Naive thymus-derived CD8-positive, alpha-beta T cell (primary cell): ENCODE measurements at regions not wholly inside any gene's neighbourhood (a gene's known extent, or its start where the extent isn't known, plus 50 kb on each side); places are given as distances from the start of the nearest gene placed in this dataset.

Source experiments
- ATAC-seq, 2 donors: fragments of 150-1000 bp; cut with Tn5 transposase in 1 of 2; sonication (Bioruptor Pico), chemical (Tn5 transposase) in 1 of 2; 1 replicate in 1 of 2; 2 replicates in 1 of 2; pipeline ENCODE4 v1.10.0; 2021; ENCODE audit warnings: mild to moderate bottlenecking in 2 of 2, moderate library complexity in 2 of 2
- POLR2A ChIA-PET: fragments of 350-600 bp; sonication (Branson Sonifier 250); formaldehyde crosslinking; loops from one replicate; lab custom pipeline; 2021; ENCODE audit warnings: antibody characterized with exemption; lab: Charles Lee
- DNase-seq, 10 donors: peaks; one replicate each; pipeline versions ENCODE4 v3.0.0 to v3.0.0-alpha.2; 2020 to 2022
- H3K27ac Mint-ChIP-seq, 10 donors: one replicate each; pipeline ENCODE4 v1.8.0; 2020 to 2022; ENCODE audit warnings: mild to moderate bottlenecking in 10 of 10, mixed read lengths in 10 of 10, moderate library complexity in 4 of 10, inconsistent platforms in 1 of 10
- H3K27me3 Mint-ChIP-seq, 5 donors: one replicate each; pipeline ENCODE4 v1.8.0; 2021 to 2022; ENCODE audit warnings: mixed read lengths in 5 of 5
- H3K36me3 Mint-ChIP-seq, 3 donors: one replicate each; pipeline ENCODE4 v1.8.0; 2020 to 2022; ENCODE audit warnings: mixed read lengths in 3 of 3, mild to moderate bottlenecking in 2 of 3, inconsistent platforms in 1 of 3
- H3K4me1 Mint-ChIP-seq, 4 donors: one replicate each; pipeline ENCODE4 v1.8.0; 2021 to 2022; ENCODE audit warnings: mixed read lengths in 4 of 4
- H3K4me3 Mint-ChIP-seq, 10 donors: one replicate each; pipeline ENCODE4 v1.8.0; 2020 to 2022; ENCODE audit warnings: mild to moderate bottlenecking in 10 of 10, mixed read lengths in 10 of 10, moderate library complexity in 6 of 10, inconsistent platforms in 1 of 10
- H3K9me3 Mint-ChIP-seq, 9 donors: one replicate each; pipeline ENCODE4 v1.8.0; 2020 to 2022; ENCODE audit warnings: mixed read lengths in 9 of 9, mild to moderate bottlenecking in 3 of 9, inconsistent platforms in 1 of 9, moderate library complexity in 1 of 9

GRCh38 chr13:87355451-87355850, 315.7 kb upstream of the SLITRK5 start:
- Mint-ChIP-seq H3K4me3 (no peak overlapping the region), H3K9me3 (peaks cover 0 to 25% (median 18%) of the 10 kb centered on the region in 9 donors), H3K27ac (no peak overlapping the region), H3K4me1 (no peaks in the 10 kb centered on the region), H3K27me3 (no peaks in the 10 kb centered on the region), H3K36me3 (no peaks in the 10 kb centered on the region)
- POLR2A ChIA-PET, result no interaction called here
- ATAC-seq (no peak), DNase-seq (no peak)

GRCh38 chr13:87356314-87356713, 314.9 kb upstream of the SLITRK5 start:
- POLR2A ChIA-PET, result no interaction called here
- Mint-ChIP-seq H3K9me3 (peaks cover 0 to 23% (median 17%) of the 10 kb centered on the region in 9 donors), H3K27ac (no peak overlapping the region), H3K27me3 (no peaks in the 10 kb centered on the region), H3K4me1 (no peaks in the 10 kb centered on the region), H3K36me3 (no peaks in the 10 kb centered on the region), H3K4me3 (no peak overlapping the region)
- no peak for DNase-seq
- no peak for ATAC-seq

GRCh38 chr13:87358319-87358718, 312.9 kb upstream of the SLITRK5 start:
- DNase-seq, result no peak
- H3K27ac Mint-ChIP-seq, result no peak overlapping the region
- no peaks in the 10 kb centered on the region for H3K4me1 Mint-ChIP-seq
- H3K27me3 Mint-ChIP-seq, result no peaks in the 10 kb centered on the region
- ATAC-seq, result no peak
- POLR2A ChIA-PET, result no interaction called here
- no peaks in the 10 kb centered on the region for H3K36me3 Mint-ChIP-seq
- peaks cover 0 to 23% (median 12%) of the 10 kb centered on the region in 9 donors for H3K9me3 Mint-ChIP-seq
- no peak overlapping the region for H3K4me3 Mint-ChIP-seq

GRCh38 chr13:87361216-87361615, 310.0 kb upstream of the SLITRK5 start:
- Mint-ChIP-seq H3K4me3 (no peak overlapping the region), H3K9me3 (peaks cover under 1 to 33% (median 10%) of the 10 kb centered on the region in 9 donors), H3K36me3 (peaks cover 0 to 2% (median 0%) of the 10 kb centered on the region in 3 donors), H3K27me3 (no peaks in the 10 kb centered on the region), H3K27ac (no peak overlapping the region), H3K4me1 (peaks cover 0 to 3% (median 0%) of the 10 kb centered on the region in 4 donors)
- DNase-seq, result no peak
- no peak for ATAC-seq
- POLR2A ChIA-PET, result no interaction called here

- H3K27me3 Mint-ChIP-seq, result no peaks in the 10 kb centered on the region
- no peak overlapping the region for H3K4me3 Mint-ChIP-seq
- H3K36me3 Mint-ChIP-seq, result peaks cover 0 to 2% (median 0%) of the 10 kb centered on the region in 3 donors
- peaks cover 0 to 41% (median 7%) of the 10 kb centered on the region in 9 donors for H3K9me3 Mint-ChIP-seq
- H3K27ac Mint-ChIP-seq, result no peak overlapping the region
- peaks cover 0 to 3% (median 0%) of the 10 kb centered on the region in 4 donors for H3K4me1 Mint-ChIP-seq
- POLR2A ChIA-PET, result no interaction called here
- DNase-seq, result no peak
- ATAC-seq, result no peak
These were observed 302.5 kb upstream of the SLITRK5 start for GRCh38 chr13:87368639-87369038.

- no peaks in the 10 kb centered on the region for H3K27me3 Mint-ChIP-seq
- POLR2A ChIA-PET, result no interaction called here
These were observed 295.1 kb upstream of the SLITRK5 start for GRCh38 chr13:87376081-87376480.

GRCh38 chr13:87384099-87384498, 287.1 kb upstream of the SLITRK5 start:
- peaks cover 3 to 37% (median 8%) of the 10 kb centered on the region in 9 donors for H3K9me3 Mint-ChIP-seq
- DNase-seq (no peak), ATAC-seq (no peak)
- no peak overlapping the region for H3K4me3 Mint-ChIP-seq
- no peak overlapping the region for H3K27ac Mint-ChIP-seq
- H3K36me3 Mint-ChIP-seq, result no peaks in the 10 kb centered on the region
- H3K4me1 Mint-ChIP-seq, result no peaks in the 10 kb centered on the region
- POLR2A ChIA-PET, result no interaction called here
- H3K27me3 Mint-ChIP-seq, result no peaks in the 10 kb centered on the region

More at GRCh38 chr13:87376081-87376480, 295.1 kb upstream of the SLITRK5 start:
- Mint-ChIP-seq H3K27ac (no peak overlapping the region), H3K4me1 (no peaks in the 10 kb centered on the region), H3K36me3 (peaks cover 0 to 4% (median 0%) of the 10 kb centered on the region in 3 donors), H3K9me3 (peaks cover 0 to 25% (median 8%) of the 10 kb centered on the region in 9 donors), H3K4me3 (no peak overlapping the region)
- ATAC-seq (no peak), DNase-seq (no peak)

- no peak for ATAC-seq
- no peaks in the 10 kb centered on the region for H3K4me1 Mint-ChIP-seq
- H3K27me3 Mint-ChIP-seq, result no peaks in the 10 kb centered on the region
- H3K9me3 Mint-ChIP-seq, result peaks cover 0 to 18% (median 4%) of the 10 kb centered on the region in 9 donors
- no peak for DNase-seq
- no peaks in the 10 kb centered on the region for H3K36me3 Mint-ChIP-seq
- no peak overlapping the region for H3K27ac Mint-ChIP-seq
- no peak overlapping the region for H3K4me3 Mint-ChIP-seq
- POLR2A ChIA-PET, result no interaction called here
These were observed 277.8 kb upstream of the SLITRK5 start for GRCh38 chr13:87393358-87393757.

- DNase-seq (no peak), ATAC-seq (no peak)
- H3K27me3 Mint-ChIP-seq, result no peaks in the 10 kb centered on the region
- no peak overlapping the region for H3K4me3 Mint-ChIP-seq
- POLR2A ChIA-PET, result no interaction called here
- H3K36me3 Mint-ChIP-seq, result no peaks in the 10 kb centered on the region
- peaks cover 0 to 20% (median 4%) of the 10 kb centered on the region in 9 donors for H3K9me3 Mint-ChIP-seq
- H3K4me1 Mint-ChIP-seq, result no peaks in the 10 kb centered on the region
- no peak overlapping the region for H3K27ac Mint-ChIP-seq
These were observed 273.1 kb upstream of the SLITRK5 start for GRCh38 chr13:87398047-87398446.

- no peaks in the 10 kb centered on the region for H3K27me3 Mint-ChIP-seq
- H3K9me3 Mint-ChIP-seq, result peaks cover 0 to 19% (median 4%) of the 10 kb centered on the region in 9 donors
- no peak overlapping the region for H3K4me3 Mint-ChIP-seq
- H3K36me3 Mint-ChIP-seq, result no peaks in the 10 kb centered on the region
- DNase-seq (no peak), ATAC-seq (no peak)
- POLR2A ChIA-PET, result no interaction called here
- no peaks in the 10 kb centered on the region for H3K4me1 Mint-ChIP-seq
- no peak overlapping the region for H3K27ac Mint-ChIP-seq
These were observed 267.3 kb upstream of the SLITRK5 start for GRCh38 chr13:87403748-87404432.

GRCh38 chr13:87426742-87427141, 244.4 kb upstream of the SLITRK5 start:
- Mint-ChIP-seq H3K27me3 (no peaks in the 10 kb centered on the region), H3K4me3 (no peak overlapping the region), H3K27ac (no peak overlapping the region), H3K36me3 (no peaks in the 10 kb centered on the region), H3K4me1 (no peaks in the 10 kb centered on the region), H3K9me3 (peaks cover 0 to 9% (median 0%) of the 10 kb centered on the region in 9 donors)
- DNase-seq (no peak), ATAC-seq (no peak)
- POLR2A ChIA-PET, result no interaction called here

- Mint-ChIP-seq H3K4me1 (no peaks in the 10 kb centered on the region), H3K27ac (no peak overlapping the region), H3K36me3 (no peaks in the 10 kb centered on the region), H3K27me3 (no peaks in the 10 kb centered on the region), H3K4me3 (no peak overlapping the region), H3K9me3 (peaks cover 0 to 15% (median 4%) of the 10 kb centered on the region in 9 donors)
- ATAC-seq (no peak), DNase-seq (no peak)
- POLR2A ChIA-PET, result no interaction called here
These were observed 227.0 kb upstream of the SLITRK5 start for GRCh38 chr13:87444135-87444534.

GRCh38 chr13:87452281-87452680, 218.9 kb upstream of the SLITRK5 start:
- Mint-ChIP-seq H3K4me1 (no peaks in the 10 kb centered on the region), H3K4me3 (no peak overlapping the region), H3K36me3 (no peaks in the 10 kb centered on the region), H3K9me3 (peaks cover 0 to 10% (median 2%) of the 10 kb centered on the region in 9 donors), H3K27me3 (no peaks in the 10 kb centered on the region), H3K27ac (no peak overlapping the region)
- ATAC-seq, result no peak
- DNase-seq, result no peak
- POLR2A ChIA-PET, result no interaction called here

GRCh38 chr13:87453244-87453643, 217.9 kb upstream of the SLITRK5 start:
- no peaks in the 10 kb centered on the region for H3K4me1 Mint-ChIP-seq
- no peaks in the 10 kb centered on the region for H3K27me3 Mint-ChIP-seq
- H3K36me3 Mint-ChIP-seq, result no peaks in the 10 kb centered on the region

More at GRCh38 chr13:87453244-87453643, 217.9 kb upstream of the SLITRK5 start:
- ATAC-seq (no peak), DNase-seq (no peak)
- no peak overlapping the region for H3K4me3 Mint-ChIP-seq
- peaks cover 0 to 13% (median 2%) of the 10 kb centered on the region in 9 donors for H3K9me3 Mint-ChIP-seq
- no peak overlapping the region for H3K27ac Mint-ChIP-seq
- POLR2A ChIA-PET, result no interaction called here
